Gastroesophageal sphincter (tissue), 3 donors: ENCODE measurements at regions not wholly inside any gene's neighbourhood (a gene's known extent, or its start where the extent isn't known, plus 50 kb on each side); places are given as distances from the start of the nearest gene placed in this dataset.

Experiments
- CTCF ChIP-seq, 4 experiments: fragments of 200-600 bp in 2 of 4; fragments of 450-650 bp in 2 of 4; sonication (generic) in 1 of 4; IDR thresholded peaks; one replicate each; pipeline ENCODE4 v1.5.1; 2017 to 2019; ENCODE audit warnings: antibody characterized with exemption in 4 of 4, mild to moderate bottlenecking in 2 of 4, moderate library complexity in 2 of 4
- POLR2AphosphoS5 ChIP-seq: sonication (generic); formaldehyde crosslinking; IDR thresholded peaks from one replicate; pipeline ENCODE4 v1.6.1; 2017; ENCODE audit warnings: antibody characterized with exemption

GRCh38 chr6:50143011-50143719 is 93.4 kb upstream of the DEFB112 start:
- TF ChIP-seq POLR2AphosphoS5 (no peak), CTCF (IDR thresholded peaks at IDR 0.05) (no peak)
